ENCODE measurements at regions not wholly inside any gene's neighbourhood (a gene's known extent, or its start where the extent isn't known, plus 50 kb on each side); places are given as distances from the start of the nearest gene placed in this dataset.

DNA sequence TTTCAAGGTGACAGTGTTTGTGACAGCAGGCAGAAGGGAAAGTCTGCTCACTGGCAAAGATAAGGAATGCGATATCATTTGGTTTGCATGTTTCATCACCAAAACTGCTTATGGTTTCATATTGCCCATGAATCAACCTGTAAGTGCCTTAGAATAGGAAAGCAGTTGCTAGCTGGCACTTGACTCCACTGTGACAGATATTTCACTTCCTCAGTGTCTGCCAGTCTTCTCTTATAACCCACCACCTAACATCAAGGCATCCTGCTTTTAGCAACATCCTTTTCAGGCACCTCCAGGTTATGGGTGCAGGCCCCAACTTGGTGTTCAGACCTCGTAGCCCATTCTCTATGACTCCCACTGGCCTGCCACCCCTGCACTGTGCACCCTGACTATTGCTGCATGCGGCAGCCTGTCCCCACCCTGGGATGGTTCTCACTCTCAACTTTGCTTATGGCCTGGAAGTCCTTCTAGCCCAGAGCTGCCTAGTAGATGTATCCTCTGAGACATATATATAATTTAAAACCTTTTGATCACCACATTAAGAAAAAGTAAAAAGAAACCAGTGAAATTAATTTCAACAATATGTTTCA is 154.4 kb upstream of the RARB start:
- in situ Hi-C loops (cut with MboI; ENCODE audit: low pct_unique_long_range_greater_than_20kb in 2 of 9, low sequenced_read_pairs in 9 of 9, unreplicated experiment in 9 of 9): no loop called here
- 36 to 100% (median 94%) methylated on average over 1 to 3 of the region's 3 CpGs; no CpG with 5 or more reads in 1 of the 10 experiments for WGBS, 10 experiments
- Histone ChIP-seq H3K4me1 (replicated peaks in 1 of 2) (no peaks in the 10 kb centered on the region), H3K27ac (no peak overlapping the region), H3K4me3 (no peak overlapping the region)
- ATAC-seq (replicated peaks in 6 of 8): no peak

DNA sequence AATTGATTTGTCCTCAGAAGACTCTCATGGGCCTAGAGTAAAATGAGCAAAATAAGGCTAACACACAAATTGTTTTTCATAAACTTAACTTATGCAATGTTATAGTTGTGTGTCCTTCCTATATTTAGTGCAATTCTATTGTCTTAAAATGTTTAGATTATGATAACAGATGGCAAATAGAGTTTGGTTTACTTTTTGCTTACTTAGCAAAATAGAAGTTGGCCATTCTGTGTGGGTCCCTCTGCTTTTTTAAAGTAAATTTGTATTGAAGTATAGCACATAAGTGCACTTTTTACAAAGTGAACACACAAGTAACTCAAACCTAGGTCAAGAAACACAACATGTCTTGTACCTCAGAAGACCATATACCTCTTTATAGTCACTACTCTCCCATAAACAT is 150.6 kb upstream of the RARB start:
- Histone ChIP-seq H3K27ac (no peak overlapping the region), H3K4me1 (replicated peaks in 1 of 2) (peaks cover 0 to 3% of the 10 kb centered on the region in 2 donors), H3K4me3 (no peak overlapping the region)
- no peak for ATAC-seq (replicated peaks in 6 of 8)
- in situ Hi-C loops (cut with MboI; ENCODE audit: low pct_unique_long_range_greater_than_20kb in 2 of 9, low sequenced_read_pairs in 9 of 9, unreplicated experiment in 9 of 9): loop anchor here in 1 of 9 experiments (25.0 kb wide), 1 partner anchor 310 kb away; no protein-coding TSS in a partner anchor

DNA sequence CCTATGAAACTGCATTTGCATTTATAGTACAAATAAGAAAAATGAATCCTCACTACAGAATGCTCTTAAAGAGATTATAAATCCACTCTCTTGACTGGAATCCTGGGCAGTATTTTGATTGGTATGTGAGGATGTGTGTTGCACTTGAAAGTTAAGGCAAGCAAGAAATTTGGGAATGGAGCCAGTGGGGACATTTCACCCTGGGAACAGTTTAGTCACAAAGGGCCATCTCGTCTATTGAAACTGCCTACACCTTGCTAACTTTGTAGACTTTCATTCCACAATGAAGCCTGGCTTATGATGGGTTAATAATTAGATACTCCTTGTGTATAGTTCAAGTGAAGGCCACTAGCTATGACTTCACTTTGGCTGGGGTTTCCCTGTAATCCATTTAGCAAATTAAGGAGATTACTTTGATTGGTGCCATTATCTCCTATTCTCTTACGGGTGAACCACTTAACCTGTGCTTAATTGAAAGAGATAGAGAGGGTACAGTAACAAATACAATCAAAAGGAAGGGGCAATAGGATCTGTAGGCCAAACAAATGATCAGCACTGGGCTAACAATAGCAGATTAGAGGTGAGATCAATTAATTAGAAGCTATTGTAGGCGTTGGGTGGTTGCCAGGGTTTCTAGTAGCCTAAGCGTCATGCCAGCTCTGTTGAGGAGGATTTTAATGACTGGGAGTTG is 146.9 kb upstream of the RARB start:
- Histone ChIP-seq H3K4me3 (no peak overlapping the region), H3K4me1 (replicated peaks in 1 of 2) (peaks cover 3 to 9% of the 10 kb centered on the region in 2 donors), H3K27ac (no peak overlapping the region)
- 0 to 100% (median 84%) methylated on average over 1 to 4 of the region's 4 CpGs for WGBS, 10 experiments
- ATAC-seq (replicated peaks in 6 of 8): peak in 3 of 8 experiments; percentile 61 to 76 (median 70)
- in situ Hi-C loops (cut with MboI; ENCODE audit: low pct_unique_long_range_greater_than_20kb in 2 of 9, low sequenced_read_pairs in 9 of 9, unreplicated experiment in 9 of 9): loop anchor here in 1 of 9 experiments (25.0 kb wide), 1 partner anchor 306 kb away; no protein-coding TSS in a partner anchor

DNA sequence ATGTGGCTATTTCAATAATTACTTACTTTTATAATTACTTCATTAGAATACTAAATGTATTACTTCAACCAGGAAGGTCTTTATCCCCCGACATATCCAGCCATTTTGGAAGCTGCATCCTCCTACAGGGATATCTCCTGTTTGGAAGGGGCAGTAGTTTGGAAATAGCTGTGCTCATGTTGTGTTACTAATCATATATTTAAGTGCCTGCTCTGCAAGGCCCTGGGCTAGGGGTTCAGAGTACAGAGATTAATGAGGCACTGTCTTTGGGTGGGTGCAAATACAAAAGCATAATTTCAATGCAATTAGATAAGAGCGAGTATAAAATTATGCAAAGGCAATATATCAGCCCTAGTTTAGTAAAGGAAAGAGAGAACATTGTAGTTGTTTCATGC is 146.3 kb upstream of the RARB start:
- peak in 3 of 8 experiments; percentile 20 to 63 (median 61) for ATAC-seq (replicated peaks in 6 of 8)
- in situ Hi-C loops (cut with MboI; ENCODE audit: low pct_unique_long_range_greater_than_20kb in 2 of 9, low sequenced_read_pairs in 9 of 9, unreplicated experiment in 9 of 9): loop anchor here in 1 of 9 experiments (25.0 kb wide), 1 partner anchor 306 kb away; no protein-coding TSS in a partner anchor
- WGBS, 10 experiments: 0 to 100% (median 78%) methylated on average over 1 to 2 of the region's 2 CpGs

DNA sequence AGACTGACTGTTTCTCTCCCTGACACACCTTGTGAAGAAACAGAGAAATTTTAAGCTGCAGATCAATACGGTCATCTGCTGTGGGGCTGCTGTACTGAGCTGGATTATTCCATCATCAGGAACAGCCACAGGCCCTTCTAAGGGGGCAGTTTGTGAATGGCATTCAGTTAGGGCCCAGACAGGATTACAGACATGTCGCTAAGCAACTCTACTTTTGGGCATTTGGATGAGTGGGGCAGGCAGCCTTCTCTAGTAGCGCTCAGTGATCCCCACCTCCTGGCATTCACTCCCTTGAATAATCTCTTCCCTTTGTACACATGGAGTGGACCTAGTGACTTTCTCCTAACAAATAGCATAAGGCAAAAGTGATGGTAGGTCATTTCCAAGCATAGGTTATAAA is 144.4 kb upstream of the RARB start:
- 26 to 100% (median 88%) methylated on average over 1 to 3 of the region's 3 CpGs; no CpG with 5 or more reads in 4 of the 10 experiments for WGBS, 10 experiments
- in situ Hi-C loops (cut with MboI; ENCODE audit: low pct_unique_long_range_greater_than_20kb in 2 of 9, low sequenced_read_pairs in 9 of 9, unreplicated experiment in 9 of 9): loop anchor here in 1 of 9 experiments (25.0 kb wide), 1 partner anchor 304 kb away; no protein-coding TSS in a partner anchor

More for the DNA sequence above, 146.3 kb upstream of the RARB start:
- Histone ChIP-seq H3K4me3 (no peak overlapping the region), H3K27ac (no peak overlapping the region), H3K4me1 (replicated peaks in 1 of 2) (peaks cover 3 to 9% of the 10 kb centered on the region in 2 donors)

DNA sequence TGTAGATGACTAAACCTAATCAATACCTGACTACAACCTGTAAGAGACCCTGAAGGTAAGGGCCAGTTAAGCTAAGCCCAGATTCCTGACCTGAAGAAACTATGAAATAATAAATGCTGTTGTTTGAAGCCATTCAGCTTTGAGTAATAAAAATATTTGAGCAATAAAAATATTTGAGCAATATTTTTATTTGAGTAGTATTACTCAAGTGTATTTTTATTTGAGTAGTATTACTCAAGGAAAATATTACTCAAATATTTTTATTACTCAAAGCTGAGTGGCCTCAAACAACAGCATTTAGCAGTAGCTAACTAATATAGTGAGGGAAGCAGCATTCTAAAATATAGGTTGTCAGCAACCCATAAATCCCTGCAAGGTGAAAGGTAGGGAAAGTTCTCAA is 143.8 kb upstream of the RARB start:
- Histone ChIP-seq H3K4me1 (replicated peaks in 1 of 2) (peaks cover 11 to 21% of the 10 kb centered on the region in 2 donors), H3K27ac (no peak overlapping the region), H3K4me3 (no peak overlapping the region)
- no peak for ATAC-seq (replicated peaks in 6 of 8)
- in situ Hi-C loops (cut with MboI; ENCODE audit: low pct_unique_long_range_greater_than_20kb in 2 of 9, low sequenced_read_pairs in 9 of 9, unreplicated experiment in 9 of 9): loop anchor here in 1 of 9 experiments (25.0 kb wide), 1 partner anchor 303 kb away; no protein-coding TSS in a partner anchor

More for the DNA sequence above, 144.4 kb upstream of the RARB start:
- peak in 3 of 8 experiments; percentile 30 to 59 (median 33) for ATAC-seq (replicated peaks in 6 of 8)
- Histone ChIP-seq H3K27ac (no peak overlapping the region), H3K4me1 (replicated peaks in 1 of 2) (peaks cover 6 to 17% of the 10 kb centered on the region in 2 donors), H3K4me3 (no peak overlapping the region)

DNA sequence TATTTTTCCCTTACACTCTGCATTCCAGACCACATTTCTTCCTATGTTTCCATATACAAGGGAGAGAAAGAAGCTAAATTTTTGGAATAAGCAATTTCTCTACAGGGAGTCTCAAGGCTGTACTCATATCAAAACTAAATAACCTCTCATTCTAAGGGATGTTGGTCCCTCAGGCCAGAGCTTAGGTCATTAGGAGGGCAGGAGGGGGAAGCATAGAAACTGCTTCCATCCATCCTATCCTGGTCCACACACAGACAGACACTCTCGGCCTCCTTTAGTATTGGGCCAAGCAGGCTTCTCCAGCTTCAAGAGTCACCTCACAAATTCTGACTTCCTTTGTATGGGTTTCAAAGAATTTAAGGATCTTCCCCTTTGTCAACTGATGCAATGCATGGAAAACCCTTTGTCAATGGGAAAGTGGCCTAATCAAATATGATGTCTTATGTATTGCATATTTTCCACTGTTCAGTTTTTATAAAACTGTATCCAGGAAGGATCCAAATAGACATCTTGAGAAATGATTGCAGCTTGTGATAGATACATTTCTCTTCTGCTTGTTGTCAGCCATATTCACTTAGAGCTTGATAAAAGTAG is 140.7 kb upstream of the RARB start:
- Histone ChIP-seq H3K4me1 (replicated peaks in 1 of 2) (peaks cover 40 to 45% of the 10 kb centered on the region in 2 donors), H3K27ac (no peak overlapping the region), H3K4me3 (no peak overlapping the region)
- in situ Hi-C loops (cut with MboI; ENCODE audit: low pct_unique_long_range_greater_than_20kb in 2 of 9, low sequenced_read_pairs in 9 of 9, unreplicated experiment in 9 of 9): loop anchor here in 1 of 9 experiments (25.0 kb wide), 1 partner anchor 300 kb away; no protein-coding TSS in a partner anchor
- no peak for ATAC-seq (replicated peaks in 6 of 8)
- WGBS, 10 experiments: 22 to 80% (median 56%) methylated on average over 1 of the region's 1 CpG; no CpG with 5 or more reads in 5 of the 10 experiments

DNA sequence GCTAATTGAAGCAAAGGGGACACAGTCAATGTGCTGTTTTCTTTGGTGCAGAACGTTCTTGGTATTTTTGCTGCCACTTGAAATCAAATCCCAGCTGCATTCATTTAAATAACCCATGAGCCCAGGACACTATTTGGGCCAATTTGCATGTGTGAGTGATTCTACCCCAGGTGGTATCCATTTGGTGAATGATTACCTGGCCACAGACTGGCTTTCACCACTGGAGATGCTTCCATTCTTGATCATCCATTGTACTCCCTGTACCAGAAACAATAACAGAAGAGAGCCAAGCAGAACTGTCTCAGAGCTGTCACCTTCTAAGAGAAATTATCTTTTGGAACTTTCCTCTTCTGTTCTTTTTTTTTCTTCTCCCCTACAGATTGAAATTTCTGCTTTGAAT is 139.7 kb upstream of the RARB start:
- 0 to 40% (median 21%) methylated on average over 1 of the region's 1 CpG; no CpG with 5 or more reads in 4 of the 10 experiments for WGBS, 10 experiments
- Histone ChIP-seq H3K27ac (no peak overlapping the region), H3K4me1 (replicated peaks in 1 of 2) (peaks cover 44 to 51% of the 10 kb centered on the region in 2 donors), H3K4me3 (no peak overlapping the region)
- in situ Hi-C loops (cut with MboI; ENCODE audit: low pct_unique_long_range_greater_than_20kb in 2 of 9, low sequenced_read_pairs in 9 of 9, unreplicated experiment in 9 of 9): loop anchor here in 1 of 9 experiments (25.0 kb wide), 1 partner anchor 299 kb away; no protein-coding TSS in a partner anchor
- no peak for ATAC-seq (replicated peaks in 6 of 8)

DNA sequence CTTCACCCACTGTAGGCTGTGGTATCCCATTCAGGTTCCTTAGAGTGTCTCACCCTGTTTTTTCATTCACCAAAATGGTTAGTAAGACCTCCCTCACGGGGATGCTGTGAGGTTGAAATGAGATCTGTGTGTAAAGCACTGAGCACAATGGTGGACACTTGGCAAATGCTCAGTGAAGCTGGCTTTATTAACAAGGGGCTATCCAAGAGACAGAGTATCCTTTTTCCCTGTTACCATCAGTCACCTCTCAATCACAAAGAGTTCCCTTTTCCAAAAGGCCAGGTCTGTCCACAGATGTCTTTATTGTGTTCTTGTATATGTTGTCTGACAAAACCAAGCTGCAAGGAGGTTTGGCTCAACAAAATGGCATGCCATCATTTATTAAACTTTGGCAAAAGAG is 138.9 kb upstream of the RARB start:
- 13 to 50% (median 27%) methylated on average over 1 of the region's 1 CpG; no CpG with 5 or more reads in 6 of the 10 experiments for WGBS, 10 experiments
- in situ Hi-C loops (cut with MboI; ENCODE audit: low pct_unique_long_range_greater_than_20kb in 2 of 9, low sequenced_read_pairs in 9 of 9, unreplicated experiment in 9 of 9): loop anchor here in 1 of 9 experiments (25.0 kb wide), 1 partner anchor 298 kb away; no protein-coding TSS in a partner anchor
- ATAC-seq (replicated peaks in 6 of 8): peak in 3 of 8 experiments; percentile 3 to 10 (median 7)
- peaks cover 47 to 52% of the 10 kb centered on the region in 2 donors for H3K4me1 ChIP-seq (replicated peaks in 1 of 2)
- H3K4me3 ChIP-seq: no peak overlapping the region
- no peak overlapping the region for H3K27ac ChIP-seq

DNA sequence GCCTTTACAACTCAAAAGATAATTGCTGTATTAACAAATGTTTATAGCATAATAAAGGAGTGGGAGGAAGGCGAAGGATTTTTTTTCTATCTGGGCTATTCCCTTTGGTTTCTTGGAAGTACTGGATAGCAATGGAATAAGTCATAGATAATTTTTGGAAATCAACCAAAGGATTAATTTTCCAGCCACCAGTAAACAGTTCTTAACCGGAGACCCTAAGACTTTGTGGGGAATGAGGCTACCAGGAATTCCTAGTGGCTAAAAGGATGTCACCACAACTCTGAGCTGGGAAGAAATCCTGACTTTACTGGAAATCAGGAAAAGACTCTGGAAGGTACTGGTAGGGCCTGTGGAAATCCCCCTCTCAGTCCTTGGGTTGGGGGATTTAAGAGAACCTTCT is 138.4 kb upstream of the RARB start:
- Histone ChIP-seq H3K4me3 (no peak overlapping the region), H3K4me1 (replicated peaks in 1 of 2) (peaks cover 47 to 55% of the 10 kb centered on the region in 2 donors), H3K27ac (no peak overlapping the region)
- in situ Hi-C loops (cut with MboI; ENCODE audit: low pct_unique_long_range_greater_than_20kb in 2 of 9, low sequenced_read_pairs in 9 of 9, unreplicated experiment in 9 of 9): loop anchor here in 1 of 9 experiments (25.0 kb wide), 1 partner anchor 298 kb away; no protein-coding TSS in a partner anchor
- no peak for ATAC-seq (replicated peaks in 6 of 8)
- 28 to 100% (median 93%) methylated on average over 1 to 2 of the region's 2 CpGs; no CpG with 5 or more reads in 3 of the 10 experiments for WGBS, 10 experiments

DNA sequence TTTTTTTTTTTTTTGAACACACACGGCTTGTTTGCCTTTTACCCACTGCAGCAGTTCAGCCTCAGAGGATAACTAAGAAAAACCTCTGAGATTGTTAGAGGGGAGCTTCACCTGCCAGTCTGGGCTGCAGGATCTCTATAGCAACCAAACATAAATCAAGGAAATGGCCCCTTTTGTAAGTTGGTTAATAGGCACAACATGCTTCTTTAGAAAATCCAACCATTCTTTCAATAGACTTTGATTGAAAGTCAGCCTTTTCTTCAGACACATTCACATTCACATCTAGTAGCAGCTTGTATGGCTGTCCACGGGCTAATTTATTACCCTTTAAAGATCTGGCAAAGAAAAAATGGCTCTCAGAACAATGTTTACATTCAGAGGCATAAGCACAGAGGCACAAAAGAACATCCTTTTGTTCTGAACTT is 136.6 kb upstream of the RARB start:
- no peak overlapping the region for H3K27ac ChIP-seq
- ATAC-seq (replicated peaks in 6 of 8): peak in 6 of 8 experiments; percentile 13 to 89 (median 88)
- in situ Hi-C loops (cut with MboI; ENCODE audit: low pct_unique_long_range_greater_than_20kb in 2 of 9, low sequenced_read_pairs in 9 of 9, unreplicated experiment in 9 of 9): loop anchor here in 1 of 9 experiments (25.0 kb wide), 1 partner anchor 296 kb away; no protein-coding TSS in a partner anchor
- WGBS, 10 experiments: 0 to 51% (median 0%) methylated on average over 1 to 2 of the region's 2 CpGs; no CpG with 5 or more reads in 1 of the 10 experiments
- peaks cover 47 to 55% of the 10 kb centered on the region in 2 donors for H3K4me1 ChIP-seq (replicated peaks in 1 of 2)
- H3K4me3 ChIP-seq: no peak overlapping the region

DNA sequence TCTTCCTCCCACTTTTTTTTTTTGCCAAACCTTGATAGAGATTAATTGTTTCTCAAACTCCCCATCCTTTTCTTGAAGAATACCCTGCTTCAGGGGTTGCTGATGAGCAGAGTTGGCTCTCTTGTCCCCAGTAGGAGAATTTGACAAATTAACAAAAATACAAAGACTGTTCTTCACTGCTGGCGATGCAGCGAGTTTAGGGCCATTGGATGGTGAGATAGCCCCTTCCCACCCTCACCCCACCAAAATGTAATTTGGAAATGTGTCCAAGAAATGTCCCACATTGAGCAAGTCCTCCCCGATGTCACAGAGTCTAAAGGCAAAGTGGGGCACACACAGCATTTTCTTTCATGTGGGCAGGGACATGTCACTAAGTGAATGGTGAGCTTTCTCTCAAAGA is 136.0 kb upstream of the RARB start:
- peak in 5 of 8 experiments; percentile 9 to 41 (median 26) for ATAC-seq (replicated peaks in 6 of 8)
- peaks cover 47 to 55% of the 10 kb centered on the region in 2 donors for H3K4me1 ChIP-seq (replicated peaks in 1 of 2)
- WGBS, 10 experiments: 0 to 93% (median 7%) methylated on average over 1 to 3 of the region's 3 CpGs; no CpG with 5 or more reads in 5 of the 10 experiments
- peak overlapping the region in 1 of 2 donors; percentile 74 for H3K27ac ChIP-seq
- H3K4me3 ChIP-seq: no peak overlapping the region
- in situ Hi-C loops (cut with MboI; ENCODE audit: low pct_unique_long_range_greater_than_20kb in 2 of 9, low sequenced_read_pairs in 9 of 9, unreplicated experiment in 9 of 9): loop anchor here in 1 of 9 experiments (25.0 kb wide), 1 partner anchor 295 kb away; no protein-coding TSS in a partner anchor
